MM.1S (cell line): ENCODE measurements at regions not wholly inside any gene's neighbourhood (a gene's known extent, or its start where the extent isn't known, plus 50 kb on each side); places are given as distances from the start of the nearest gene placed in this dataset.

ENCODE experiments used
- DNase-seq: peaks from one replicate; pipeline ENCODE4 v3.0.0-alpha.2; 2015
- H2AFZ ChIP-seq: fragments of 300-600 bp; sonication (generic); 2 replicates; pipeline ENCODE4 v1.6.0; 2016; ENCODE audit warnings: antibody characterized with exemption, low read length
- H3F3A ChIP-seq: fragments of 300-600 bp; sonication (generic); 2 replicates; pipeline ENCODE4 v1.6.1; 2016; ENCODE audit warnings: mild to moderate bottlenecking, antibody characterized with exemption, low read length, moderate library complexity, mixed read lengths; ENCODE audit not compliant: insufficient read depth
- H3K27ac ChIP-seq: fragments of 300-600 bp; sonication (generic); 2 replicates; pipeline ENCODE4 v1.5.1; 2016; ENCODE audit warnings: mild to moderate bottlenecking, low read length
- H3K27me3 ChIP-seq: fragments of 300-600 bp; sonication (generic); replicated peaks from 2 replicates; pipeline ENCODE4 v1.6.0; 2016; ENCODE audit warnings: low read length; ENCODE audit not compliant: insufficient read depth
- H3K36me3 ChIP-seq: fragments of 300-600 bp; sonication (generic); replicated peaks from 2 replicates; pipeline ENCODE4 v1.6.1; 2016; ENCODE audit warnings: mild to moderate bottlenecking, low read length, mixed read lengths; ENCODE audit not compliant: insufficient read depth
- H3K4me1 ChIP-seq: fragments of 300-600 bp; sonication (generic); 2 replicates; pipeline ENCODE4 v1.6.1; 2016; ENCODE audit warnings: low read length, mixed read lengths
- H3K4me2 ChIP-seq: fragments of 300-600 bp; sonication (generic); 2 replicates; pipeline ENCODE4 v1.6.0; 2016; ENCODE audit warnings: low read depth, low read length
- H3K4me3 ChIP-seq: fragments of 300-600 bp; sonication (generic); 2 replicates; pipeline ENCODE4 v1.5.1; 2016; ENCODE audit warnings: low read length, mixed read lengths
- H3K79me2 ChIP-seq: fragments of 300-600 bp; sonication (generic); 2 replicates; pipeline ENCODE4 v1.6.1; 2016; ENCODE audit warnings: mixed run types, low read length, mixed read lengths
- H3K9ac ChIP-seq: fragments of 300-600 bp; sonication (generic); 2 replicates; pipeline ENCODE4 v1.6.1; 2016; ENCODE audit warnings: low read length, mixed read lengths
- H3K9me2 ChIP-seq: fragments of 300-600 bp; sonication (generic); replicated peaks from 2 replicates; pipeline ENCODE4 v1.6.1; 2016; ENCODE audit warnings: mild to moderate bottlenecking, low read length, mixed read lengths; ENCODE audit not compliant: insufficient read depth
- H3K9me3 ChIP-seq: fragments of 300-600 bp; sonication (generic); replicated peaks from 2 replicates; pipeline ENCODE4 v1.6.1; 2016; ENCODE audit warnings: mild to moderate bottlenecking, low read length, mixed read lengths; ENCODE audit not compliant: insufficient read depth
- H4K20me1 ChIP-seq: fragments of 300-600 bp; sonication (generic); 2 replicates; pipeline ENCODE4 v1.6.1; 2016; ENCODE audit warnings: mild to moderate bottlenecking, low read length, moderate library complexity, mixed read lengths; ENCODE audit not compliant: insufficient read depth
- EZH2 ChIP-seq: fragments of 300-600 bp; sonication (generic); optimal IDR thresholded peaks from 2 replicates; pipeline ENCODE3; 2017; ENCODE audit warnings: low read depth, mild to moderate bottlenecking, antibody characterized with exemption, low read length, mixed read lengths
- EZH2phosphoT487 ChIP-seq: fragments of 300-600 bp; sonication (generic); IDR thresholded peaks from 2 replicates; pipeline ENCODE4 v1.6.1; 2018; ENCODE audit warnings: antibody characterized with exemption, low read length
- TF ChIP-seq, protein P1 (sequence below): fragments of 300-600 bp; sonication (generic); IDR thresholded peaks from 2 replicates; pipeline ENCODE4 v1.5.1; 2016; ENCODE audit warnings: antibody characterized with exemption, low read length, mixed read lengths

DNA sequence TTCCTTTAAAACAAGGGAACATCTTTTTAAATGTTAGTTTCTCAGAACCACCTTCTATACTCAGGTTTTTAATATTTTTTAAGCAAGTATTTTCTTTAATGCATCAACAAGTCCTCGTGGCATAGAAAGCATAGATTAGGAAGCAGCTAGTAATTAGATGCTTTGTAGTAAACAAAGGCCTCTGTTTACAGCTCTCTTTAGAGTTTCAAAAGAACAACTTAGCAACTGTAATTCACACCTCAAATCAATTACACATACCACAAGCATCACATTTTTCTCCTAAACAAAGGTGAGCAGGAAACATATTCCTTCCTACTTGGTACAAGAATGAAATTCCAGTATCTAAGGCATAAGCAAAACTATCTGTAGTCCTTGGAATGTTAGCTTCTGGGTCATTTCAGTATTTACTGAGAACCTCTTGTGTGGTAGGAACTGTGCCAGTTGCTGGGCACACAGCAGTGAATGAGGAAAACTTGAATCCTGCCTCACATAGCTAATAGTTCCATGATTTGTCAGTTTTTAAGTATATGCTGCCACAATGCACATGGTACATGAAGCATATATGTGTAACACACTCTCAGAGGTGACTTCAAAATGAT, 249.1 kb downstream of the CEMIP2 start:
- no peaks in the 10 kb centered on the region for H3K36me3 ChIP-seq
- peaks cover 5% of the 10 kb centered on the region for H3K4me1 ChIP-seq
- TF ChIP-seq, protein P1, sequence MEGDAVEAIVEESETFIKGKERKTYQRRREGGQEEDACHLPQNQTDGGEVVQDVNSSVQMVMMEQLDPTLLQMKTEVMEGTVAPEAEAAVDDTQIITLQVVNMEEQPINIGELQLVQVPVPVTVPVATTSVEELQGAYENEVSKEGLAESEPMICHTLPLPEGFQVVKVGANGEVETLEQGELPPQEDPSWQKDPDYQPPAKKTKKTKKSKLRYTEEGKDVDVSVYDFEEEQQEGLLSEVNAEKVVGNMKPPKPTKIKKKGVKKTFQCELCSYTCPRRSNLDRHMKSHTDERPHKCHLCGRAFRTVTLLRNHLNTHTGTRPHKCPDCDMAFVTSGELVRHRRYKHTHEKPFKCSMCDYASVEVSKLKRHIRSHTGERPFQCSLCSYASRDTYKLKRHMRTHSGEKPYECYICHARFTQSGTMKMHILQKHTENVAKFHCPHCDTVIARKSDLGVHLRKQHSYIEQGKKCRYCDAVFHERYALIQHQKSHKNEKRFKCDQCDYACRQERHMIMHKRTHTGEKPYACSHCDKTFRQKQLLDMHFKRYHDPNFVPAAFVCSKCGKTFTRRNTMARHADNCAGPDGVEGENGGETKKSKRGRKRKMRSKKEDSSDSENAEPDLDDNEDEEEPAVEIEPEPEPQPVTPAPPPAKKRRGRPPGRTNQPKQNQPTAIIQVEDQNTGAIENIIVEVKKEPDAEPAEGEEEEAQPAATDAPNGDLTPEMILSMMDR: no peak
- TF ChIP-seq EZH2phosphoT487: no peak
- no peaks in the 10 kb centered on the region for H3K79me2 ChIP-seq
- no peak overlapping the region for H3K4me2 ChIP-seq
- no peaks in the 10 kb centered on the region for H3K27me3 ChIP-seq
- H3K9me3 ChIP-seq: no peaks in the 10 kb centered on the region
- H4K20me1 ChIP-seq: no peaks in the 10 kb centered on the region
- H3K4me3 ChIP-seq: no peak overlapping the region
- no peaks in the 10 kb centered on the region for H3F3A ChIP-seq
- H3K27ac ChIP-seq: no peak overlapping the region
- no peak overlapping the region for H2AFZ ChIP-seq
- DNase-seq: no peak
- H3K9me2 ChIP-seq: no peaks in the 10 kb centered on the region
- no peak overlapping the region for H3K9ac ChIP-seq

DNA sequence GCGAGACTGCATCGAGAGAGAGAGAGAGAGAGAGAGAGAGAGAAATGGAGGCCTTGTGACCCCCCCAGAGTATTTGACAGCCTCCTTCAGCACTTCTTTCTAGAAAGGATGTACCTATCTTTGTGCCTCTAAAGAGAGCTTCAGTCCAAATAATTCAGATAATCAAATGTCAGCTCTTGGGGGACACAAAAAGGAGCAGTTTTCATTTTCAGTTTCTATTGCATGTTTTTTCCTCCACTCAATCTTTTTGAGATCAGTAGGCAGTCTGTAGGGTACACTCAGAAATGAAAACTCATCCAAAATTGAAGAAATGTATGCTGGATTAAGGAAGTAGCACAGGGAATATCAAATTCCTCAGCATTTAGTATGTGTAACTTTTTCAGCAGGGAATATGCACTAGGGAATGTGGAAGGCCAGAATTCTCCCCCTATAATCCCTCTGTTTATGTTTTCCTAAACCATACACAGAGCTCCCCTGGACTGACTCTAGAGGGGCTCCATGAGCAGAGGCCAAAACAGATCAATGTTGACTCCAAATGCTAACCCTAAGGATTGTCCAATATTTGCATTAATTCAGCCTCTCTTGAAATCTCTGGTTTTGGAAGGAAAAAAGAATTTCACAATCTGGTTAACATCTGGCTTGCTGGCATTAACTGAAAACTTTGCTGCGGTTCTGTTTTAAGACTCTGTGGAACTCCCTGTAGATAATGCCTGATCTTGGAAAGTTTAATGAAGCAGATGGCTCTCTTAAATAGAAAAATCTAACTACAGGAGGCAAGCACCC, 250.1 kb downstream of the CEMIP2 start:
- Histone ChIP-seq H3K27ac (peak overlapping the region; percentile 24; the same call in 1 of the 2 replicates), H2AFZ (peak overlapping the region; percentile 42; the same call in 1 of the 2 replicates), H3K9me3 (no peaks in the 10 kb centered on the region), H4K20me1 (no peaks in the 10 kb centered on the region), H3K4me1 (peaks cover 5% of the 10 kb centered on the region), H3F3A (no peaks in the 10 kb centered on the region), H3K79me2 (no peaks in the 10 kb centered on the region), H3K9ac (no peak overlapping the region), H3K27me3 (no peaks in the 10 kb centered on the region), H3K36me3 (no peaks in the 10 kb centered on the region), H3K4me3 (no peak overlapping the region), H3K4me2 (peak overlapping the region; percentile 44; the same call in 1 of the 2 replicates), H3K9me2 (no peaks in the 10 kb centered on the region)
- DNase-seq: peak; percentile 52
- TF ChIP-seq EZH2: no peak
- TF ChIP-seq, protein P1: no peak
- TF ChIP-seq EZH2phosphoT487: no peak

DNA sequence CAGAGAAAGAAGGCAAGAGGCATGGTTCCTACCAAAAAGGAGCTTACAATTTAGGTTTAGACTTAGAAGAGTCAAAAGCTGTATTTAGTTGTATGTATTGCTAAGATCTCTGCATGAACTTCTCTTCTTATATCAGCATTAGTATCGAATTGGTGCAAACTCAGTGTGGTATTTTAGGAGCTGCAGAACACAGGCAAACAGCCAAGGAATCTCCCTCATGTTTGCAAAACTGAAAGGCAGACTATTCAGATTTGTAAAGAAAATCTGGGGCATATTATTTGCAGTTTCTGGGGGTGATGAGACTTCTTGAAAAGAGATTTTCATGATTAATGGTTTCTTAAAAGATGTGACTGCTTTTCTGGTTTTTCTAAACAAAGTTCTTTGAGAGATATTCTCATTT, 252.7 kb downstream of the CEMIP2 start:
- TF ChIP-seq EZH2phosphoT487 (no peak), EZH2 (no peak)
- TF ChIP-seq, protein P1: no peak
- DNase-seq: no peak
- no peak overlapping the region for H3K9ac ChIP-seq

More for the DNA sequence above, 252.7 kb downstream of the CEMIP2 start:
- Histone ChIP-seq H2AFZ (no peak overlapping the region), H3K4me3 (no peak overlapping the region), H3K9me2 (no peaks in the 10 kb centered on the region), H3K79me2 (no peaks in the 10 kb centered on the region), H3K27me3 (no peaks in the 10 kb centered on the region), H3K4me2 (no peak overlapping the region), H3K36me3 (no peaks in the 10 kb centered on the region), H3K4me1 (peaks cover 5% of the 10 kb centered on the region), H3F3A (no peaks in the 10 kb centered on the region), H4K20me1 (no peaks in the 10 kb centered on the region), H3K27ac (no peak overlapping the region), H3K9me3 (no peaks in the 10 kb centered on the region)
